HEK293 (cell line): ENCODE measurements at regions not wholly inside any gene's neighbourhood (a gene's known extent, or its start where the extent isn't known, plus 50 kb on each side); places are given as distances from the start of the nearest gene placed in this dataset.

Experiments
- CTCF ChIA-PET: fragments of 350-600 bp; formaldehyde crosslinking; extraction: SDS; loops from one replicate; lab custom pipeline; 2021; ENCODE audit warnings: antibody characterized with exemption; lab: Yijun Ruan, JAX
- POLR2A ChIA-PET: fragments of 300-600 bp; formaldehyde crosslinking; extraction: SDS; loops from one replicate; lab custom pipeline; 2020; ENCODE audit warnings: antibody characterized with exemption, inconsistent platforms; lab: Yijun Ruan, JAX
- H3K27ac ChIP-seq: fragments of 200-500 bp; sonication (Bioruptor generic); 2 replicates; pipeline ENCODE4 v1.5.1; 2014; ENCODE audit warnings: low read depth, low read length, control low read depth, inconsistent platforms; ENCODE audit errors: extremely low read depth
- H3K36me3 ChIP-seq, 2 experiments: fragments of 200-500 bp in 1 of 2; sonication (Bioruptor generic) in 1 of 2; 1 replicate in 1 of 2; 2 replicates in 1 of 2; pipeline ENCODE4 v1.5.1; 2014 to 2017; ENCODE audit warnings: inconsistent platforms in 2 of 2, low read length in 2 of 2; ENCODE audit not compliant: control insufficient read depth in 2 of 2, insufficient read depth in 1 of 2
- H3K4me1 ChIP-seq: fragments of 200-500 bp; sonication (Bioruptor generic); 2 replicates; pipeline ENCODE4 v1.5.1; 2014; ENCODE audit warnings: mild to moderate bottlenecking, low read length, inconsistent platforms; ENCODE audit not compliant: control insufficient read depth, insufficient read depth
- H3K4me3 ChIP-seq: 2 replicates; pipeline ENCODE4 v1.5.1; 2011; ENCODE audit warnings: low read depth, mild to moderate bottlenecking, control low read depth, low read length, moderate library complexity
- H3K9me3 ChIP-seq: fragments of 200-500 bp; sonication (Bioruptor generic); 2 replicates; pipeline ENCODE4 v1.5.1; 2014; ENCODE audit warnings: low read depth, low read length, inconsistent platforms; ENCODE audit not compliant: control insufficient read depth, insufficient read depth
- EGR2 ChIP-seq: fragments of 450-650 bp; formaldehyde crosslinking; IDR thresholded peaks from 2 replicates; pipeline ENCODE4 v1.5.1; 2016; ENCODE audit warnings: low read depth, missing biosample characterization, missing genetic modification characterization
- GFI1B ChIP-seq: fragments of 450-650 bp; formaldehyde crosslinking; IDR thresholded peaks from 2 replicates; pipeline ENCODE4 v1.5.1; 2016; ENCODE audit warnings: missing biosample characterization, missing genetic modification characterization
- IKZF3 ChIP-seq: fragments of 450-650 bp; IDR thresholded peaks from 2 replicates; pipeline ENCODE4 v1.5.0; 2018; ENCODE audit warnings: missing biosample characterization, mild to moderate bottlenecking, missing genetic modification characterization, moderate library complexity
- KLF8 ChIP-seq: fragments of 450-650 bp; formaldehyde crosslinking; IDR thresholded peaks from 2 replicates; pipeline ENCODE4 v1.5.1; 2016; ENCODE audit warnings: missing biosample characterization, missing genetic modification characterization
- MZF1 ChIP-seq: fragments of 450-650 bp; formaldehyde crosslinking; IDR thresholded peaks from 2 replicates; pipeline ENCODE4 v1.5.1; 2017; ENCODE audit warnings: missing biosample characterization, missing genetic modification characterization, borderline replicate concordance
- RBAK ChIP-seq: fragments of 450-650 bp; formaldehyde crosslinking; IDR thresholded peaks from 2 replicates; pipeline ENCODE4 v1.5.1; 2016; ENCODE audit warnings: missing biosample characterization, missing genetic modification characterization
- ZEB2 ChIP-seq: fragments of 450-650 bp; formaldehyde crosslinking; IDR thresholded peaks from 2 replicates; pipeline ENCODE4 v1.5.1; 2016; ENCODE audit warnings: missing biosample characterization, missing genetic modification characterization
- ZFP37 ChIP-seq: fragments of 450-650 bp; formaldehyde crosslinking; IDR thresholded peaks from 2 replicates; pipeline ENCODE4 v1.5.1; 2016; ENCODE audit warnings: missing biosample characterization, missing genetic modification characterization
- ZNF174 ChIP-seq: fragments of 450-650 bp; formaldehyde crosslinking; IDR thresholded peaks from 2 replicates; pipeline ENCODE4 v1.5.0; 2017; ENCODE audit warnings: missing biosample characterization, mild to moderate bottlenecking, missing genetic modification characterization
- ZNF221 ChIP-seq: fragments of 450-650 bp; formaldehyde crosslinking; IDR thresholded peaks from 2 replicates; pipeline ENCODE4 v1.5.1; 2017; ENCODE audit warnings: missing biosample characterization, missing genetic modification characterization, borderline replicate concordance
- ZNF354C ChIP-seq: fragments of 450-650 bp; formaldehyde crosslinking; IDR thresholded peaks from 2 replicates; pipeline ENCODE4 v1.5.1; 2016; ENCODE audit warnings: missing biosample characterization, missing genetic modification characterization, low read depth, borderline replicate concordance
- ZNF391 ChIP-seq: fragments of 450-650 bp; formaldehyde crosslinking; IDR thresholded peaks from 2 replicates; pipeline ENCODE4 v1.5.1; 2016; ENCODE audit warnings: low read depth, missing biosample characterization, missing genetic modification characterization, borderline replicate concordance
- ZNF426 ChIP-seq: fragments of 450-650 bp; formaldehyde crosslinking; IDR thresholded peaks from 2 replicates; pipeline ENCODE4 v1.5.1; 2017; ENCODE audit warnings: missing biosample characterization, missing genetic modification characterization, mild to moderate bottlenecking, inconsistent platforms, moderate library complexity
- ZNF549 ChIP-seq: fragments of 450-650 bp; IDR thresholded peaks from 2 replicates; pipeline ENCODE4 v1.5.1; 2018; ENCODE audit warnings: missing biosample characterization, missing genetic modification characterization, mild to moderate bottlenecking, inconsistent platforms, moderate library complexity
- ZNF76 ChIP-seq: fragments of 450-650 bp; formaldehyde crosslinking; IDR thresholded peaks from 2 replicates; pipeline ENCODE4; 2016; ENCODE audit warnings: low read depth, missing biosample characterization, missing genetic modification characterization, borderline replicate concordance
- TF ChIP-seq, protein P1 (sequence below): fragments of 450-650 bp; formaldehyde crosslinking; IDR thresholded peaks from 2 replicates; pipeline ENCODE4; 2016; ENCODE audit warnings: missing biosample characterization, missing genetic modification characterization
- TF ChIP-seq, protein P2 (sequence below): fragments of 450-650 bp; formaldehyde crosslinking; conservative IDR thresholded peaks from 2 replicates; pipeline ENCODE4 v1.5.1; 2016; ENCODE audit warnings: low read depth, missing biosample characterization, missing genetic modification characterization
- TF ChIP-seq, protein P3 (sequence below): fragments of 450-650 bp; formaldehyde crosslinking; IDR thresholded peaks from 2 replicates; pipeline ENCODE4 v1.5.1; 2016; ENCODE audit warnings: missing biosample characterization, missing genetic modification characterization

DNA sequence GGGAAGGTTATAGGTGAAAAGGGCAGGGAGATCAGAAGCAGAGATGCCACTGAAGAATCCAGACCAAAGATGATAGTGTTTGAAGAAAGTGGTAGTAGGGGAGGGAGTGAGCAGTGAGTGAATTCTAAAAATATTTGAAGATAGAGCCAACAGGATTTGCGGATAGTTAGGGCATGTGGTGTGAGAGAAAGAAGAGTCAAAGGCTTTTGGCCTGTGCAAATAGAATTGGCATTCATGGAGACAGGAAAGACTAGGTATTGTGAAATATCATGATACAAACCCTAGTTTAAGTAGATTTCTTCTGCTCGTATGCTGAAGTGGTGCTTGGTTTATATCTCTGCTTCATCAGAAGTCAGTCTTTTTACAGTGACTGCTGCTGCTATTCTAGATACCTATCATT is 224.2 kb upstream of the CFAP20DC start:
- H3K4me3 ChIP-seq, result no peak overlapping the region
- H3K27ac ChIP-seq, result no peak overlapping the region
- no peak for TF ChIP-seq ZNF354C (tag by site-specific recombination)
- TF ChIP-seq IKZF3 (tag by site-specific recombination), result no peak
- no peak for TF ChIP-seq ZNF391 (tag by site-specific recombination)
- TF ChIP-seq EGR2 (tag by site-specific recombination), result no peak
- no peak for TF ChIP-seq MZF1 (tag by site-specific recombination)
- TF ChIP-seq ZNF174 (tag by site-specific recombination), result no peak
- no peak for TF ChIP-seq ZEB2 (tag by site-specific recombination)
- TF ChIP-seq, protein P1, sequence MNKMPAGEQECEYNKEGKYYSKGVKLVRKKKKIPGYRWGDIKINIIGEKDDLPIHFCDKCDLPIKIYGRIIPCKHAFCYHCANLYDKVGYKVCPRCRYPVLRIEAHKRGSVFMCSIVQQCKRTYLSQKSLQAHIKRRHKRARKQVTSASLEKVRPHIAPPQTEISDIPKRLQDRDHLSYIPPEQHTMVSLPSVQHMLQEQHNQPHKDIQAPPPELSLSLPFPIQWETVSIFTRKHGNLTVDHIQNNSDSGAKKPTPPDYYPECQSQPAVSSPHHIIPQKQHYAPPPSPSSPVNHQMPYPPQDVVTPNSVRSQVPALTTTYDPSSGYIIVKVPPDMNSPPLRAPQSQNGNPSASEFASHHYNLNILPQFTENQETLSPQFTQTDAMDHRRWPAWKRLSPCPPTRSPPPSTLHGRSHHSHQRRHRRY (tag by site-specific recombination), result no peak
- no peak for TF ChIP-seq ZNF76 (tag by site-specific recombination)
- TF ChIP-seq KLF8 (tag by site-specific recombination), result no peak
- TF ChIP-seq, protein P2, sequence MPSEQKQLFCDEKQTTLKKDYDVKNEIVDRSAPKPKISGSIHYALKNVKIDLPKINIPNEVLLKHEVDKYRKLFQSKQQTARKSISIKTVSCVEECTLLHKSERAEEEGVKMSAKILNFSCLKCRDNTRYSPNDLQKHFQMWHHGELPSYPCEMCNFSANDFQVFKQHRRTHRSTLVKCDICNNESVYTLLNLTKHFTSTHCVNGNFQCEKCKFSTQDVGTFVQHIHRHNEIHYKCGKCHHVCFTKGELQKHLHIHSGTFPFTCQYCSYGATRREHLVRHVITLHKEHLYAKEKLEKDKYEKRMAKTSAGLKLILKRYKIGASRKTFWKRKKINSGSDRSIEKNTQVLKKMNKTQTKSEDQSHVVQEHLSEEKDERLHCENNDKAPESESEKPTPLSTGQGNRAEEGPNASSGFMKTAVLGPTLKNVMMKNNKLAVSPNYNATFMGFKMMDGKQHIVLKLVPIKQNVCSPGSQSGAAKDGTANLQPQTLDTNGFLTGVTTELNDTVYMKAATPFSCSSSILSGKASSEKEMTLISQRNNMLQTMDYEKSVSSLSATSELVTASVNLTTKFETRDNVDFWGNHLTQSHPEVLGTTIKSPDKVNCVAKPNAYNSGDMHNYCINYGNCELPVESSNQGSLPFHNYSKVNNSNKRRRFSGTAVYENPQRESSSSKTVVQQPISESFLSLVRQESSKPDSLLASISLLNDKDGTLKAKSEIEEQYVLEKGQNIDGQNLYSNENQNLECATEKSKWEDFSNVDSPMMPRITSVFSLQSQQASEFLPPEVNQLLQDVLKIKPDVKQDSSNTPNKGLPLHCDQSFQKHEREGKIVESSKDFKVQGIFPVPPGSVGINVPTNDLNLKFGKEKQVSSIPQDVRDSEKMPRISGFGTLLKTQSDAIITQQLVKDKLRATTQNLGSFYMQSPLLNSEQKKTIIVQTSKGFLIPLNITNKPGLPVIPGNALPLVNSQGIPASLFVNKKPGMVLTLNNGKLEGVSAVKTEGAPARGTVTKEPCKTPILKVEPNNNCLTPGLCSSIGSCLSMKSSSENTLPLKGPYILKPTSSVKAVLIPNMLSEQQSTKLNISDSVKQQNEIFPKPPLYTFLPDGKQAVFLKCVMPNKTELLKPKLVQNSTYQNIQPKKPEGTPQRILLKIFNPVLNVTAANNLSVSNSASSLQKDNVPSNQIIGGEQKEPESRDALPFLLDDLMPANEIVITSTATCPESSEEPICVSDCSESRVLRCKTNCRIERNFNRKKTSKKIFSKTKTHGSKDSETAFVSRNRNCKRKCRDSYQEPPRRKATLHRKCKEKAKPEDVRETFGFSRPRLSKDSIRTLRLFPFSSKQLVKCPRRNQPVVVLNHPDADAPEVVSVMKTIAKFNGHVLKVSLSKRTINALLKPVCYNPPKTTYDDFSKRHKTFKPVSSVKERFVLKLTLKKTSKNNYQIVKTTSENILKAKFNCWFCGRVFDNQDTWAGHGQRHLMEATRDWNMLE (tag by site-specific recombination), result no peak
- TF ChIP-seq RBAK (tag by site-specific recombination), result no peak
- no peak for TF ChIP-seq ZNF221 (tag by site-specific recombination)
- no peaks in the 10 kb centered on the region for H3K9me3 ChIP-seq
- ChIA-PET CTCF (no interaction called here), POLR2A (no interaction called here)
- H3K36me3 ChIP-seq, result no peaks in the 10 kb centered on the region
- H3K4me1 ChIP-seq, result no peaks in the 10 kb centered on the region

DNA sequence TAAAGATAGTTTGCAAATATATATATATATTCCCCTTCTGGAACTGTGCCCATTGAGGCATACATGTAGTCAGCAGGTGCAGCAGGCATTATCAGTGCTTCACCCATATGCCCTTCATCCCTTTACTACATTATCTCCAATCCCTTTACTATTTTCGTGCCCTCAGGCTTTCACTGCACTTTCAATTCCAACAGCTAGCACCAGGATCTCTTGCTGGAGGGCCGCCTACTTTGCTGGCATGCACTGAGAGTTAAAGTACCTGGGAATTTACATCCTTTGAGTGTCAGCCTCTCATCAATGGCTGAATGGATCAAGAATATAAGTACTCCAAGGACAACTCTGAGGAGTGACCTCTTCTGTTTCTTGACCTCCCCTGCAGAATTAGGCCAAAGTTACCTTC is 222.1 kb upstream of the CFAP20DC start:
- H3K4me3 ChIP-seq, result no peak overlapping the region
- no peaks in the 10 kb centered on the region for H3K9me3 ChIP-seq
- TF ChIP-seq GFI1B (tag by site-specific recombination) (no peak), ZNF426 (no peak), ZNF549 (tag by site-specific recombination) (no peak), ZNF221 (tag by site-specific recombination) (no peak), ZFP37 (tag by site-specific recombination) (no peak)
- TF ChIP-seq, protein P3, sequence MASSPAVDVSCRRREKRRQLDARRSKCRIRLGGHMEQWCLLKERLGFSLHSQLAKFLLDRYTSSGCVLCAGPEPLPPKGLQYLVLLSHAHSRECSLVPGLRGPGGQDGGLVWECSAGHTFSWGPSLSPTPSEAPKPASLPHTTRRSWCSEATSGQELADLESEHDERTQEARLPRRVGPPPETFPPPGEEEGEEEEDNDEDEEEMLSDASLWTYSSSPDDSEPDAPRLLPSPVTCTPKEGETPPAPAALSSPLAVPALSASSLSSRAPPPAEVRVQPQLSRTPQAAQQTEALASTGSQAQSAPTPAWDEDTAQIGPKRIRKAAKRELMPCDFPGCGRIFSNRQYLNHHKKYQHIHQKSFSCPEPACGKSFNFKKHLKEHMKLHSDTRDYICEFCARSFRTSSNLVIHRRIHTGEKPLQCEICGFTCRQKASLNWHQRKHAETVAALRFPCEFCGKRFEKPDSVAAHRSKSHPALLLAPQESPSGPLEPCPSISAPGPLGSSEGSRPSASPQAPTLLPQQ, result no peak
- no peaks in the 10 kb centered on the region for H3K4me1 ChIP-seq
- POLR2A ChIA-PET, result no interaction called here
- CTCF ChIA-PET, result no interaction called here
- no peaks in the 10 kb centered on the region for H3K36me3 ChIP-seq
- no peak overlapping the region for H3K27ac ChIP-seq
